Muscle of arm (tissue), 1 donor: ENCODE measurements at regions not wholly inside any gene's neighbourhood (a gene's known extent, or its start where the extent isn't known, plus 50 kb on each side); places are given as distances from the start of the nearest gene placed in this dataset.
"Not testable (repeated sequence)": the region's sequence is repeated elsewhere in the genome, so short reads cannot be mapped to it uniquely, and the experiment has no call there.

Experiments used
- DNase-seq: peaks from one replicate; pipeline ENCODE4 v3.0.0-alpha.2; 2013

DNA sequence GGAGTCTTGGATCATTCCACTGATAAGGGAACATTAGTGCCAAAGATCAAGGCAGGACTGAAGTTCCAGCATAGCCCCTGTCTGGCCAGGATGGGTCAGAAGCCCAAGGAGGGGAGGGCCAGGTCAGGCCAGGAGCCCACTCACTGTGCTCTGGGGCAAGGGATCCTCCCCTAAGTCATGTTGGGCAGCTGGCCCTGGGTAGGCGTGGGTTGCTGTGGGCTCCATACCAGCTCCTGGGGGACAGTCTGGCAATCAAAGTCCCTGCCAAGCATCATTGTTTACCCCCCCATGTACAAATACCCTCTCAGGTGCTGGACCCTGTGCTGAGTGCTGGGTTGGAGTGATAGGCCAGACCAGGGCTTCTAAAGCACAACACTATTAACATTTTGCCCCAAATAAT, 130.5 kb downstream of the IRX5 start:
- no peak for DNase-seq

DNA sequence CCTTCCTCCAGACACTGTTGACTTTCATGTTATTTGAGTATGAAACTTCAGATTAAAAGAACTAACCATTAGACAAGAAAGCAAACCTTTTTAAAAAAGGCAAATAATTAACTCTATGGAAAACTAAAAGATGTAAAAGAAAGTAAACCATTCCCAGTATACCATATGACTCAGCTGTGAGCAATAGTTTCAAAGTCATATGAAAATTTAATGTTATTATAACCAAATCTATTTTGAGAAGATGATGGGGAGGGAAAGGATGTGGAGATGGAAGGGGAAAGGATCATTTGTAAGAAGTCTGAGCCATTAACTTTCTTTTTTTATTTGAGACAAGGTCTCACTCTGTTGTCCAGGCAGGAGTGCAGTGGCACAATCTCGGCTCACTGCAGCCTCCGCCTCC, 131.8 kb downstream of the IRX5 start:
- DNase-seq = no peak

DNA sequence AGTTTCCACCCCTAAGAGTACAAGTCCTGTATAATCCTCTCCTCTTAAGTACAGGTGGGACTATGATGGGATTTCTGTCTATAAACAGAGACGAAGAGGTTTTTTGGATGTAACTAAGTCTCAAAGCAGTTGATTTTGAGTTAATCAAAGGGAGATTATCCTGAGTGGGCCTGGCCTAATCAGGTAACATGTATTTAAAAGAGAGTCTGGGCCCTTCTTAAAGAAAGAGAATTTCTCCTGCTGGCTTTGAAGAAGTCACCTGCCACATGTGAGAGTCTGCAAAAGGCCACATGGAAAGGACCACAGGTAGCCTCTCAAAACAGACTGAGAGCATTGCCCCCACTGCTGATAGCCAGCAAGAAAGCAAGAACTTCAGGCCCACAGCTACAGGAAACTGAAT, 142.3 kb downstream of the IRX5 start:
- DNase-seq = no peak

DNA sequence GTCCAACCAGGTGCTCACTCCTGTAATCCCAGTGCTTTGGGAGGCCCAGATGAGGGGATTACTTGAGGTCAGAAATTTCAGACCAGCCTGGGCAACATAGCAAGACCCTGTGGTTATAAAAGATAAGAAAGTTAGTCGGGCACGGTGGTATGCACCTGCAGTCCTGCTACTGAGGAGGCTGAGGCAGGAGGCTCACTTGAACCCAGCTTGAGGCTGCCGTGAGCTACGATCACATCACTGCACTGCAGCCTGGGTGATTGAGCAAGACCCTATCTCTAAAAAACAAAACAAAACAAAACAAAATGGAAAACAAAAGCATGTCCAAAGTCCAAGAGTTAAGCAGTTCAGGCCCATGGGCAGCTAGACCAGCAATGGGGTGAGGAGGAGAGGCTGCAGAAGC, 143.2 kb downstream of the IRX5 start:
- DNase-seq = no peak

DNA sequence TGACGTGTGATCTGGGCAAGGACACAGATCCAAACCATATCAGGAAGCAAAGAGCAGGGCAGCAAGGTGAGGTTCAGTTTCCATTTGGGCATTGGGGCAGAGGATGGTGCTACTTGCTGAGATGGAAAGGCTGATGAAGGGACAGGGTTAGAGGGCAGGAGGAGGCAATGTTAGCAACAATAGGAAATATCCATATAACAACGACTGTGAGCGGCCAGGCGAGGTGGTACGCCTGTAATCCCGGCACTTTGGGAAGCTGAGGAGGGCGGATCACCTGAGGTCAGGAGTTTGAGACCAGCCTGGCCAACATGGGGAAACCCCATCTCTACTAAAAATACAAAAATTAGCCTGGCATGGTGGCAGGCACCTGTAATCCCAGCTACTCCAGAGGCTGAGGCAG, 144.5 kb downstream of the IRX5 start:
- not testable (repeated sequence) for DNase-seq

DNA sequence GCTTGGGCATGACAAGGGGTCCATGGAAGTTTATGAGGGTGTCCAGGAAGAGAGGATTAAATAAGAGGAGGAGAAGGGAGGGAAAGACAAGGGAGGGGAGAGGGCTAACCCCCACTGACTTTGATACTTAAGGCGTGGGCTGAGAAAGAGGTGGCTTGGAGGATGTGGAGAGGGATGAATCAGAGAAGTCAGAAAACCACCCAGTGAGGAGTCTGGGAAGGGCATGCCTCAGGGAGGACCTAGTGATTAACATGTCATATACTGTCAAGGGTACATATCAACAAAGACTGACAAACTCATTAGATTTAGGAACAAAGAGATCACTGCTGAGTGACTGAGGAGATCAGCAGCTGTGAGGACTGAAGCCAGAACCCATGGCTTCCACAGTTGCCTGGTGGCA, 145.4 kb downstream of the IRX5 start:
- DNase-seq = no peak

DNA sequence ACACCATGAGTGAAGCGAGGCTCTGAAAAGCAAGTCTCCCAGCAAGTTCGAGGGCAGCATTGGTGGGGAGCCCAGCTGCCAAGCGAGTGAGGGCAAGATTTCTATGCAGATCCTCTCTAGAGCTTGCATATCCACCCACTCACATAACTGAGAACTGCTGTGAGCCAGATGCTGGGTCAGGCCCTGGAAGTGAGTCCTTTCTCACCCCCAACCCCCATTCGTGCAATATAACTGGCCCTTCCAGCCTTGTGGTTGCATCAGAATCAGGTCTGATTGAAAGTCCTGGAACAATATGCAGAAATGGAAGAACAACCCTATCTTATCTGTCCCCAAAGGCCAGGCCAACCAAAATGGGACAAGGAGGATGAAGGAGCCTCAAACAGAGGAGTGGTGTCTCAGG, 146.6 kb downstream of the IRX5 start:
- no peak for DNase-seq

DNA sequence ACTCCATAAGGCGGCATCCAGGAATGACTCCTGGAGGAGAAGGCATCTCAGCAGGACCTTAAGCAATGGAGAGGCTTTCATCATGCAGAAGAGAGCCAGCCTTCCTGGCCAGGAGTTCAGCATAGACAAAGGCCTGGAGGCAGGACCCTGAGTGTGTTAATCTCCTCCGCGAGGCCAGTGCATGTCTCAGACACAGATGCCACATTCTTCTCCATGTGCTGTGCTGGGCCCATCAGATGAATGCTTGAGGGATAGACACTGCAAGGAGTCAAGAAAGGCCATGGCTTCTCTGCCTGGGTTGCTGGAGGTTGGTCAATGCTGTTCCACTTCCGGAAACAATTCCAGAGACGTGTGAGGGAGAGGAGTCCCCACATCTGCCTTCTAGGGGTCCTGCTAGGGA, 147.5 kb downstream of the IRX5 start:
- no peak for DNase-seq

DNA sequence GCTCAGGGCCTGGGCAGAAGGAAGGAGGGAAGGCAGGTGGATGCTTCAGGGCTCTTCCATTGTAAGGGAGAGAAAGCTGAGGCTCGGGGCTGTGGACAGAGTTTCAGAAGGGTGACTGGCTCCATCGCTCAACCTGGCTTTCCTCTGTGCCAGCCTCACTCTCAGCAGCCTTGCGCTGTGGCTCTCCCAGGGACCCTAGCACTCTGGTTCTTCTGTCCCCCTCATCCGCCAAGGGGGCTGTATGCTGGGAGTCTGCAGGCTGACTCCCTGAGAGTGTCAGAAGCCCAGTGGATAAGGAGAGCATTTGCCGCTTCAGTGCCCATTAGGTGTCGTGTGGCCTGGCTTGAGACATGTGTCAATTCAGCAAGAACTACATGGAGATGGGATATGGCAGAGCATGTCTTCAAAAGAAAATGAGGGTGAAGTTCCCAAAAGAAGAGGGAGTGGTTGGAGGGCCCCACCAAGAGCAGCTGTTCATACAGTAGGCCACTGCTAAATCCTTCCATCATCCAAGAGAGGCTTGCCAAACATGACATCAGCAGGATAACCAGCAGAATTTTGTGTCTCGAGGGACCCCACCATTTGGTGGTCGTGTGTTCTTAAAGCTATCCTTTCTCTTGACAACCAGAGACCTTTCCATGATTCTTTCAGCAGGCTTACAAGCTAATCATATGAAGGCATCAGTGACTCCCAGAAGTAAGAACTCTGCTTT, 148.2 kb downstream of the IRX5 start:
- DNase-seq = peak; percentile 43

DNA sequence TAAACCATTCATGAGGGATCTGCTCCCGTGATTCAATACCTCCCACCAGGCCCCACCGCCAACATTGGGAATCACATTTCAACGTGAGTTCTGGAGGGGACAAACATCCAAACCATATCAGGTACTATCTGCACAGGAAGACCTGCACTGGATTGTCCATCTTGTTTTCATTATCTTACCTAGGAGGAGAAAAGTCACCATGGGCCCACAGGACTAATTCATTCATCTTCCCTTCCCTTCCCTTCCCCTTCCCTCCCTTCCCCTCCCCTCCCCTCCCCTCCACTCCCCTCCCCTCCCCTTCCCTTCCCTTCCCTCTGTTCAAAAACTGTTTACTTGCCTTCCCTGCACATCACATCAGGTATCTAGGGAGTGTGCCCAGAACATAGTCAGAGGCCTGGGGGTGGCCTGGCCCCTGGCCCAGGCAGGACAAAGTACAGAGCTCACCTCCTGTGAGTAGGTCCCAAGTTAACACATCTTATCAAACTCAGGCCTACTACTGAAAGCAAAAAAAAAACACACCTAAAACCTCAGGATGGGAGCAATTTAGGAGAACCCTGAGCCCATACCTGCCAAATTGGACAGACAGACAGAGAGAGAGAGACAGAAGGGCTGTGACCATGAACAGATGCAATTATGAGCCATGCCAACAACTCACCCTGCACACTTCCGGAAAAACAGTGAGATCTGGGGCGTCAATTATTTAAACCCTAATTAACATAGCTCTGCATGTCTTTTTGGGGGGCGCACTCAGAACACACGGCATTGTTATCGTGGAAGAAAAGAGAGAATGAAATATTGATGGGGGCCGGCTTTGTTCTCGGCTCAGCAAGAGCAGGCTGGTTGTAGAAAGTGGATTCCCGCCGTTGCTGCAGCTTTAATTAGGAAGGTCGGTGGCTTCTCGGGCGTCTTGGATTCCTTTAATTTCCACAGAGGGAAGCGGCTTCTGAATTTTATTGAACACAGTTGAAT, 151.2 kb downstream of the IRX5 start:
- no peak for DNase-seq

DNA sequence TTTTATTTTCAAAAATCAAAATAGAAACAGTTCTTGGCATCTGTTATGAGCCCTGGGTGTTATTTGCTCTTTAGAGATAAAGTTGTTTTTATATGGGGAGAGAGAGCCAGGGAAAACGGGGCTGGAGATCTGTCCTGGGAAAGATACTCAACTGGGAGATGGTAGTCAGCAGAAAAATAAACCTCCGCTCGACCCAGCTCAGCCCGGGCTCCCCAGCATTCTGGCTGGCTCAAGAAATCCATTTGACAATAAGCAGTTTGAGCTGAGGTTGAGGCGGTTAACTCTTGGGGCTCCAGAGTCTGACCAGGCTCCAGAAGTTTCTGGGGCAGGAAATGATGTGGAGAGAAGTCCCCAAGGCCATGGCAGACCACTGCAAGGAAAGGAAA, 151.9 kb downstream of the IRX5 start:
- no peak for DNase-seq

DNA sequence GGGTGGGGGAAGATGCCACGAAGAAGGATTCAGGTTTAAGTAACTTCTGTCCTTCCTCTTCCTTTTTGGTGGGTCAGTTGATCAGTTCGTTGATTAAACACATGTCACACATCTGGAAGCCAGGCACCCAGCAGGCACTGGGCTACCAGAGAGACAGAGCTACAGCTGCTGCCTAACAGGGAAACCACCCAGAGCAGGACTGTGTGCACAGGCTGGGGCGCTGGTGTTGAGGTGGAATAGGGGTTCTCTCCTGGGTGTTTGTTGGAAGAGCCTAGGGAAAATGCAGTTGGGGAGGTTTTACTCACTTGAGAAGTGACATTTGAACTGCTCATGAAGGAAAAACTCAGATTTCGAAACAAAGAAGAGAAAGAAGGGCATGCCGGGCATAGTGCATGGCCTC, 152.4 kb downstream of the IRX5 start:
- no peak for DNase-seq

DNA sequence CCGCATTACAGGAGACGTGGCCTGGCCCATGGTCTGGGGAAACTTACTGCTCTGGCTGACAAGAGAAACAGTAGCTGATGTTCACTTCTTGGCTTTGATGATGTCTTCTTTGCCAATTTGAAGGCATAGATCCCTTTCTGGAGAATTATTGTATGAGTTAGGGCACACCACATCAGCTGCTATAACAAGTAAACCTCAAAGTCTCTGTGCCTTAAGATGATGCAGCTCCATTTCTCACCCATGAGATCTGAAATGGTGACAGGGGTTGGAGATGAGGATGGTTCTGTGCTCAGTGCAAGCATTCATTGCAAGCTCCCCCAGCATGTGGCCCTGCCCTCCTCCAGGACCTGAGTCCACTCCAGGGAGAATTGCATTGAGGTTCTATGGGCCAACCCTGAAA, 157.4 kb downstream of the IRX5 start:
- DNase-seq = no peak

DNA sequence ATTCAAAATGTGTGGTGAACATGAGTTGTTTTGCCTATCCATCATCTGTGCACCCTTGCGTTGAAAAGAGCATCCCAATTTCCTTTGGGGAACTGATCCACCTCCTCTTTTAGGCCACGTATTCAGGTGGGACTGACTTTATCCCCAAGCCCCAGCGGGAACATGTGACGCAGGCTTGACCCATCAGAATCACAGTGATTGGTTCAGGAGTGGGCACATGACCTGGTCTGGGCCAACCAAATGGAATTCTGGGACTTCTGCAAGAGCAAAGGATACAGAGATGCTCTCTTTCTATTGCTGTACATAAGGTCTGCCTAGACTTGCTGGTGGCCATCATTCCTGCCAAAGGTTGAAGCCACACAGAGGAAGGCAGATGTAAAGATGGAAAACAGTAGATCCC, 158.9 kb downstream of the IRX5 start:
- DNase-seq = no peak

DNA sequence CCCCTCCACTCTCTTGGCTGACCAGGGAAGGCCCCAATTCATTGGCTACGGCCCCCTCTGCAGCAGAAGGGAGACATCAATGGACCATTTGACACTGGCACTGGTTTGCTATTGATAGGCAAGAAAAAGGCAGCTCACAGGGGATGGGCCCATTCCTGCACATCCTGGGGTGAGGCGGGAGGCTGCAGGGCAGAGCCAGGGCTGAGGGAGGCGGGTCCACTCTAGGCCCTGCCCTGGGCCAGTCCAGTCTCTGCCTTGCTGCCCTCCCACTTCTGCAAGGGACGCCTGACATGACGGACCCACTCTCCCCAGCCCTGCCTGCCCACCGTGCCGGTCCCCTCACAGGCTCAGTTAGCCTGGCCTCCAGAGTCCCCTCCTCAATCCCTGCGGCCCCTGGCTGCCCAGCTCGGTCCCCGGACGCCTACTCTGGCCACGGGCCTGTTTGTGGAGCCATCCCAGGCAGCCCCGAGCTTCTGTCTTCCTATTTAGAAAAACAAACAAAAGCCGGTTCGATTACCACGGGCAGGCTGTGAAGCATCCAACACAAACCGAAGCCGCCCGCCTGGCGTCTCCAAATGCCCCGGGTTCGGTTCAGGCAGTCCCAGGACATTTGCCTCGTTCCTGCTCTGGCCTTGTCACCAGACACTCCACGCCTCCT, 160.7 kb downstream of the IRX5 start:
- DNase-seq = no peak

DNA sequence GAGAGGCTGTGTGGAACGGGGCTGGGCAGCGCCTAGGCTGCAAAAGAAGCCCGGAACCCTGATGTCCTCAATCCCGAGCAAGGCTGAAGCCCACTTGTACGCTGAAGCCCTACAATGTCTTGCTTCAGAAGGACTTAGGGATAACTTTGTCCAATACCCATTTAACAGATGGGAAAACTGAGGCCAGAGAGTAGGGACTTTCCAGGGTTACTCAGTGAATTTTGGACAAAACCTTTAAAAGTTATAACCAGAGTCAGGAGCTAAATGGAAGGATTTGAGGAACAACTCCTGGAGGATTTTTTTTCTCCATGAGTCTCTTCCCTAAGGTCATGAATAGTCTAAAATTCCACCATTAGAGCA, 161.2 kb downstream of the IRX5 start:
- no peak for DNase-seq

DNA sequence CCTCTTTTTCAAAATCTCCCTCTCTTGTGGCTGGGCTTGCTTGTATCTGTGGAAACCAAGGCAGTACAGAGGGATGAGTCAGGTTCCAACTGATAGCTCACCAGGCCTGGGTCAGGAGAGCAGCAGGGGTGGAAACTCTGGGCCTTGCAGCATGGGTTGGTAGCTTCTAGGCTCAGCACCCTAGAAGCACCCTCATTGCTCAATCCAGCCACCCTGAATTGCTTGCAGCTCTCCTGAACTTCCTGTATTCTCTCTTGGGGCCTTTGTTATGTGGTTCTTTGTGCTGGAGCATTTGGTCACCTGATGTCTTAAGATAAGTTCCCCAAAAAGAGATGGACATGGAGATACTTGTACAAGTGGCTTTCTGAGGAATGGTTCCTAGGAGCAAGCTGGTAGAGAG, 169.4 kb downstream of the IRX5 start:
- no peak for DNase-seq

DNA sequence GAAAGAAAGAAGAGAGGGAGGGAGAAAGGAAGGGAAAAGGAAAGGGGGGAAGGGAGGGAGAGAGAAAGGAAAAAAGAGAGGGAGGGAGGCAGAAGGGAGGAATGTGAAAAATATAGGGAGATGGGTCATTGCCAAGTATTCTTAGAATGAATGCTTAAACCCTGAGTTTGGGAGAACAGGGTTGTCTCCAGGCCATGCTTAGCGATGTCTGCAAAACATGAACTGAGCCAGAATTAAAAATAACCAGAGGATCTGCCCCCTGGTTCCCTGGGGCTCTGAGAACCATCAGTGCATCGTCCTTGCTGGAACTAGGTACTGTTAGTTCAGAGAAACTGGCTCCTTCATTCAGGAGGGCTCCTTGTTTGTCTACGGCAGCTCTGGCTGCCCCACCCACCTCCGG, 170.4 kb downstream of the IRX5 start:
- DNase-seq = peak; percentile 14

DNA sequence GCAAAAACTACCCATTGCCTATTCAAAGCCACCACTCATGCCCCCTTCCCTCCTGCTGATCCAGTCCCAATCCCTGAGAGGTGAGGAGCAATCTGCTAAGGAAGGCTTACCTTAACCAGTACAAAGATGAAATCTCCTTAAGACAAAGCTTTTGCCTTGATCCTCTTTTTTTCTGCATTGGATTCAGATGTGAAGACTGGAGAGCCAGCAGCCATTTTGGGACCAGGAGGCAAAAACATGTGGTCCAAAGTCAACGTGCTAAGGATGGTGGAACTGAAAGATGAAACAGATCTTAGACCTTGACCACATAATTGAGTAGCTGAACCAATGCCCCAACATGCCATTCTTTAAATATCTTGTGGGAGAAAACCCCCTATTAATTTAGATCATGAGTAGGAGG, 171.4 kb downstream of the IRX5 start:
- DNase-seq = no peak

DNA sequence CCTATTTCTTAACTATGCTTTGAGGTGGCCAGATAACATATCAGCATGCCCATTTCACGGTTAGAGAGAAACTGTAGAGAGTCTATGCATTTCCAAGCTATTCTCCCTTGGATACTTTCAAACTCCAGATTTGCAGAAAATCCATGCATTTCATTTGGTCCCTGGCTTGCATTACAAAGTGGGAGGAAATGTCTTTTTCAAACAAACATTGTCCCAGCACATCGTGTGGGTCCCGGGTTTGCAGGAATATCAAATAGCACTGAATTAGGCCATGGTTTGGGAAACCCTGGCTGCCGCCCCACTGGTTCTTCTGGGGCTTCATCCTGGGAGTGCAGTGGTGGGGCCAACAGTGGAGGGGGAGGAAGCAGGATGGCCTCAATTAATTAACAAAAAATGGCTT, 171.9 kb downstream of the IRX5 start:
- DNase-seq = no peak

DNA sequence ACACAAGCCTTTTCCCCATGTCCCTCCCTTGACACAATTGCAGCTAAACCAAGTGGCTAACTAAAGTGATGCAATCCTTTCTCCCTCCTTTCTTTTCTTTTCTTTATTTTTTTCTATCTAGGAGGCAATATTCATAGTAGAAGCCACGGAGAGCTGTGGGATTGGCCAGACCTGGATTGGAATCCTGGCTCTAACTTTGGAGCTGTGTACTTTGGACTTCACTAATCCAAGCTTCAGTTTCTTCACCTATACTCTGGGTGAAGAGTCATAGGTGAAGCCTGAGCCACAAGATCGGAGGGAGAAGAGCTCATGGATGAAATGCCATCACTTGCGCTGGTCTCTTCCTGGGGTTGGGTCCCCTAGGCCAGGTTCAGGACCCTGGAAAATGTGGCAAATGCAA, 177.2 kb downstream of the IRX5 start:
- no peak for DNase-seq

DNA sequence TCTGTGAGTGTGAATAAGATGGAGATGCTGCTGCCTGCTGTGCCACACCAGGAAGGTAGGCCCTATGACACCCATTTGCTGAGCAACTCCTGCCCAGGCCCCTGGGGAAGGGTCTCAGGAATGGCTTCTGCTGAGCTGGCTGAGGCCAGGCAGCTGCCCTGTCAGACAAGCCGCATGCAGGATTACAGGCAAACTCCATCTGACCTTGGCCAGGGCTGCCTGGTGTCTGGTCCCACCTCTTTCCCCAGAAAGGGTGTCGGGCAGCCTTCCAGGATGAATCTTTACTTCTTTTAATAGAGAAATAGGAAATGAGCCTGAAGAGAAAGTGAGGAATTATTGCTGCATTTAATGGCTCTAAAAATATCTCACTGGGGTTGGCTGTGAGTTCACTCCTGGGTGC, 182.5 kb downstream of the IRX5 start:
- DNase-seq = no peak

DNA sequence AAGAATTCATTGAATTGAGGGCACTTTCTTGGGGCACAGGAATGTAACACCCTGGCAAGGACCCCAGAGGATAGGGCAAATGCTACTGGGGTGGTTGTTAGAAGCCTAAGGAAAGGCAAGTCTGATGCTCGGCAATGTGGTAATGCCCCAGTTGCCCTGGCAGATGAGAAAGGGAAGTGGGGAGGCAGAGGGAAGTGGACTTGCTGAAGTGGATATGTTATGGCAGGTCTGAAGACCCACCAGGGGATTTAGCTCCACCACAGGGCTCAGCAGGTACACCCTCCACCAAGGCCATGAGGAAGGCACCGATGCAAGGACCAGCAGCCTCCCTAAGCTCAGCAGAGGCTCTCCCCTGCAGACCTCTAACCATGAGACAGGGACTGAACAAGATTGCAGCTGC, 184.8 kb downstream of the IRX5 start:
- no peak for DNase-seq
